GM21423 (cell line): ENCODE measurements at regions not wholly inside any gene's neighbourhood (a gene's known extent, or its start where the extent isn't known, plus 50 kb on each side); places are given as distances from the start of the nearest gene placed in this dataset.
A peak's percentile ranks its signal among the peaks of the same experiment; 100 is the strongest.

Experiments used
- ATAC-seq: cut with Tn5 transposase; IDR thresholded peaks from one replicate; pipeline ENCODE4 v1.9.1; 2021; ENCODE audit warnings: mild to moderate bottlenecking, moderate library complexity; ENCODE audit not compliant: unreplicated experiment

DNA sequence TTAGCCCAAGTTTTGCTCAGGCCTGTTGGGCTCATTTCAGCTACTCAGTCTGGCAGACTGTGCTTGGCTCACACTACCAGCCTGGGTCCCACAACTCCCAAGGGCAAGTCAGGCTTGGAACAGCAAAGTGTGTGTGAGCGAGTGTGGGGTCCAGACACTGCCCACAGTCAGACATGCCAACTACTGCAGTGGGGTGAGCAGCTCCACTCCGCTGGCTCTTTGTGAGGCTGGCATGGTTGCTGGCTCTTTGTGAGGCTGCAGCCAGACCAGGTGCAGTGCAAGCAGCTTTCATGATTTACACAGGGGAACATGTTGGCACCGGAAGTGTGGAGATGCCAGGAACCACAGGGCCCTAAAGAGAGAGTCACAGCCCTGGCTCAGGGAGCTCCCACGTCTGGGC lies 606.7 kb upstream of the FAM174A start:
- ATAC-seq = no peak

DNA sequence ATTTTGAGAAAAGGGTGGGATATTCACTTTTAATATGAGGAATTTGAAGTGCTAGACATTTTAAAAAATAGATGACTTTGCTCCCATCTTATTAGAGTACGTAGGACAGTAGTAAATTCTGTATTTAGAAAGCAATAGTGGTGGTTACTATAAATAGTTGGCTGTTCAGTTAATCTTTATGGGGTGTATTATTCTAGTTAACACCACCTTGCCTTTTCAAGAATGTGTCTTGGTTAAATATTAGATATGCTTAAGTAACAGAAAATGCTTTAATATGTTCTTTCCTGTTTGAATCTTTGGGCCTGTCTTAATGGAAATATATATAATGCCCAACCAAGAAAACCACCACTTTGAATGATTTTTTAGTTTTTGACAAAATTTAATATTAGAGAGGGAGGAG lies 608.7 kb upstream of the FAM174A start:
- peak; percentile 70 for ATAC-seq

DNA sequence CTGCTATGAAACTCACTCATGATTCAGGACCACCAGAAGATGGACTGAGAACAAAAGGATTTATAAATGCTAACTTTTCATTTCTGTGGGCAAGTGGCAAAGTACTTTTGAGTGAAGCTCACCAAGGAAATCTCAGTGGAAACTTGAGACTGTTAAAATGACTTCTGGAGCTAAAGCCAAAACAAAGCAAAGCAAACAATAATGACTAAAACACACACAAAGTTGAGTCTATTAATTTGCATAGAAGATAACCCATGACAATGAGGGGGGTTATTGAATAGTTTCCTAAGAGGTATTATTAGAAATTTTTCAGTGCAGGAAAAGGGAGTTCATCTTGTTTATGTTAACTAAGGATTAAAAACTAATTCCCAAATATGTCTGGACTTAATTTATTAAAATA lies 612.8 kb upstream of the FAM174A start:
- no peak for ATAC-seq

DNA sequence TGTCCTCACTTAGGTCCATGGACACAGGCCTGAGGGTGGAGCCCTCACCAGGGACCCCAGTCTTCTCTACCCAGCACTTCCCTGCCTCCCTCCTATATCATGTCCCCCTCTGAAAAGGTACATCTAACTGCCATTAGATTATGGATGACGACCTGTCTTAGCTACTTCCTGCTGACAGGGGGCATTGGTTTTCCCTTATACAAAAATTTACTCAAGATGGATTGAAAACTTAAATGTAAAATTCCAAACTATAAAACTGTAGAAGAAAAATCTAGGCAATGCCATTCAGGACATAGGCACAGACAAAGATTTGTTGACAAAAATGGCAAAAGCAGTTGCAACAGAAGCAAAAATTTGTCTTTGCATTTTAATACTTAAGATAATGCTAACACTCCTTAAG lies 623.2 kb upstream of the FAM174A start:
- no peak for ATAC-seq

DNA sequence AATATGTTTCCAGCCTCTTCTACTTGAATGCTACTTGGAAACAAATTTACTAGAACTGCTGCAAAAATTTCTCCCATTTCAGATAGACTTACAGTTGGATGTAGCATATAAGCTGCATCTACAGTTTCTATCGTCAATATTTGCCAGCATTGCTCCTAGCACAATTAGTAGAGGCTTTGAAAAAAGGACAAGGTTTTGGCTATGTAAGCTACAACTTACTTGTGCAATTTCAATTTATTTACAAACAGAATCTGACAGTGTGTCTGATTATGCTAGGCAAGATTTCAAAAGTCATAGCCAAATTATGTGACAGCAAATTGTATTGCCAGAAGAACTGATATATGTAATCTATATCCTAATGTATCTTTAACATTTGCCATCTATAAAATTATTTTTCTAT lies 628.4 kb upstream of the FAM174A start:
- no peak for ATAC-seq

DNA sequence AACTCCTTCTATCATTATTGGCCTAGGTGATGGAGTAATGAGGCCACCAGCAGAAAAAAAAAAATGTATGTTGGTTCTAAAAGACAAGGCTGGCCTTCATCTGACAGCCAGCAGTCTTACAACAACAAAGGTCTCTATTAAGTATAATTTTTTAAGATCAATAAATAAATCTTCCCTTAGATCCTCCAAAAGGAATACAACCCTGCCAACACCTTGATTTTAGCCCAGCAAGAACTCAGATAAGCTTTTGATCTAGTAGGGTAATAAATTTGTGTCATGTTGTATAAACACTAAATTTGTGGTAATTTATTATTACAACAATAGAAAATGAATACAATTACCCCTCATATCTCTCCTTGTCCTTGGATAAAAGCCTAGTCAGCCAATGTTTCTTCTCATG lies 633.2 kb upstream of the FAM174A start:
- ATAC-seq = no peak

DNA sequence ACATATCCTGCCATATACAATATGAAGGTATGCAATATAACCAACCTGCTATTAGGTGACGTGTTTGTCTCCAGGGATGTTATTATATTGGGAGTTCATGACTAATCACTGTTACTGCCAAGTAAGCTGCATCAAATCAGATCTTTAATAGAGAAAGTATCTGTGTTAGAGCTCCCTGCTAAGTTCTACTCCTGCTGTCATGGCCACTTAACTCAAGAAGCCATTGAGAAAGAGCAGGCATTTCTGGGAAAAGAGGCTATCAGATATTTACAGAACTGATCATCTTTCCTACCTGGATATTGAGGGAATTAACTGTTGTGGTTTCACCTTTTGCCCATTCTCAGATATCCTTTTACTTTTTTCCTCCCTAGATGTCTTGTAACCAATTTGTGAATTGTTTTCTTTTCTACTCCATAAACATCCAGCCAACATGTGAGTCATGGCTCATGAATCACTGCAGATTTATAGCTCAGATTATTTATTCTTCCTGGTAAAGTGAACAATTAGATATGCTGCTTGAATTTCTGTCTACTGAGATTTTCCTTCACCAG lies 634.8 kb upstream of the FAM174A start:
- ATAC-seq = no peak

DNA sequence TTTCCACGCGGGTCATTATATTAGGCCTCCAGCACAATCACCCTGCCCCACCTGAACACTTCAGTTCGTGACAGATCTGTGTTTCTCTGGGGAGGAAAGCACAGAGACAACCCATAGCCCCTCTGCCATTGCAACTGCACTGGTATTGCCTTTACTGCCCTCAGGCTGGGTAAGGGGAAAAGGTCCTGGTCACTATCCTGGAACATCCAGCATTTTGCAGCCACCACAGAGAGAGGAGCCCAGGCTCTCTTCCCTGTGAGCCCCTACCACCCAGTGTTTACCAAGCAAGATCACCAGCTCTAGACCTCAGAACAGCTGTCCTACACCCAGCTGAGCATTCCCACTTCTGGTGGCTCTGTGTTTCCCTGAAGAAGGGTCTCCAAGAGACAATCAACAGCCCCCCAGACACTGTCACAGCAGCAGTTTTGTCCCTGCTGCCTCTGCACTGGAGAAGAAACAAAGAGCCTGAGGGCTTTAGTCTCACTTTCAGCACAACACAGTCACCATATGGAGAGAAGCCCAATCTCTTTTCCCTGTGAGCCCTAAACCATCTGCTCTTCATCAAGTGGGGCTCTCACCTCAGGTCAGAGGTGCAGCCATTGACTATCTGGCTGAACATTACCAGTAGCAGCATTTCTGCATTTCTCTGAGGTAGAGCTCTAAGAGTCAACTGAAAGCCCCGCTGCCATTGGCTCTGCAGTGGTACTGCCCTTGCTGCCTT lies 655.2 kb upstream of the FAM174A start:
- no peak for ATAC-seq

DNA sequence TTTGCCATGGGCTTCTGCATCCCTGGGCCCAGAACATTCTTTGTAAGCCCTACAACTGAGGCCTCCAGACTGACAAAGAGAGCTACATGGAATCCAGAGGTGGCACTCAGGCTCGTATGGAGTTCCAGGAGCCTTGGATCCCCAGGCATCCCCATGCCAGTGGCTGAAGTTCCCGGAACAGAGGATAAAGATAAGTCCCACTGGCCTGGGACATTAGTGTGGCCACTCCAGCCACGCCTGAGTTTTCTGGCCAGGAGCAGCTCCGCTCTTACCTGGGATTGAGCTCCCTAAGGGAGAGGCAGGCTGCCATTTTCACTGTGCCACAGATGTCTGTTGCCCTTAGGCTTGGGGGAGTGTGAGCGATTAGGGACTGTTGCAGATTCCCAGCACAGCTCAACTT lies 656.3 kb upstream of the FAM174A start:
- ATAC-seq = no peak

DNA sequence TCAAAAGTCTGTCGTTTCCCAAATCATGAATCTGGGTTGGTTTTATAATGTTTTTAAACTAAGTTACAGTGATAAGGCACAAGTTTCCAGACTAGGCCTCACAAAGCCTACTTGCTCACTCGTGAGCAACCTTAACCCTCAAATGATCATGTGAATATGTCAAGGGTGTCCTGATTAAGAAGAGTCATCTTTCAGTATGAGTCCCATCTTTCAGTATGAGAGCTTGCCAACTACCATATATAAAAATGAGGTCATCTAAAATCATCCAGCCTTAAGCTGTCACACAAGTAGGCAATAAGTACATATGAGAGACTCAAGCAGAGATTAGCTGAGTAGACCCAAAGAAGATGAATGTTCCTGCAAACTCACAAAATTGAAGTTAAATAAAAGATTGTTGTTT lies 668.4 kb upstream of the FAM174A start:
- ATAC-seq = peak; percentile 63

DNA sequence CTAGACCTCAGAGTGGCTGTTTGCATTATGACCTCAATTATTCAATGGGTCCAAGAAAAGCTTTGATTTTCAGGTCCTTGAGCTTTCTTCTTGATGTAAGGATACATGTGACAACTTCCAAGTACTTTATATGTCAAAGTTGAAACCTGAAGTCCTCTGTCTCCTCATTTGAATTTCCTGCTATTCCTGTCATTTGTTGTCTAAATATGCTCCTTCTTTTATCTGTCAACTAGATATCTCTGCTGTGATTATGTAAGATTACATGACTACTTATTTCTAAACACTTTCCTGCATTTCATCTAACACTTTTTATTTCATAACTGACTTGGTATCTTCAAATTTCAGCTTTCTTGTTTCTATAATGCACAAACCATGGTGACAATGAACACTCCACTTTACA lies 670.0 kb upstream of the FAM174A start:
- ATAC-seq = no peak

DNA sequence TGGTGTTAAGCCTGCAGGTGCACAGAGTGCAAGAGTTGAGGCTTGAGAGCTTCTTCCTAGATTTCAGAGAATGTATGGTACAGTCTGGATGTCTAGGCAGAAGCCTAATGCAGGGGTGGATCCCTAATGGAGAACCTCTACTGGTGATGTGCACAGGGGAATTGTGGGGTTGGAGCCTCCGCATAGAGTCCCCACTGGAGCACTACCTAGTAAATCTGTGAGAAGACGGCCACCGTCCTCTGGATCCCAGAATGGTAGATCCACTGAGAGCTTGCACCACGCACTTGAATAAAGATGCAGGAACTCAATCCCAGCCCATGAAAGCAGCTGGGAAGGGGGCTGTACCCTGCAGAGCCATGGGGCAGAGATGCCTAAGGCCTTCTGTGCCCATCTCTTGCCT lies 699.4 kb upstream of the FAM174A start:
- ATAC-seq = no peak

DNA sequence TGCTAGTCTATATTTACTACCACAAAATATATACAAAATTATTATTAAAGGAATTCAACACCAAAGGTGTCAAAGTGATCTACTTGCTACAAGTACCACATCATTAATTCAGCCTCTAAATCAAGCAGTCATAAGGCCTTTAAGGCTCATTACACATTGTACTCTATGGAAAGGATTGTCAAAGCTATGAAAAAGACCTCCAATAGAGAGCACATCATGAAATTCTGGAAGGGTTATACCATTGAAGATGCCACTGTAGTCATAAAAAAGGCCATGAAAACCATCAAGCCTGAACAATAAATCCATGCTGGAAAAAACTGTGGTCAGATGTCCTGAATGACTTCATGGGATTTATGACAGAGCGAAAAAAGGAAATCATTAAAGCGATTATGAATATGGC lies 708.0 kb upstream of the FAM174A start:
- no peak for ATAC-seq

DNA sequence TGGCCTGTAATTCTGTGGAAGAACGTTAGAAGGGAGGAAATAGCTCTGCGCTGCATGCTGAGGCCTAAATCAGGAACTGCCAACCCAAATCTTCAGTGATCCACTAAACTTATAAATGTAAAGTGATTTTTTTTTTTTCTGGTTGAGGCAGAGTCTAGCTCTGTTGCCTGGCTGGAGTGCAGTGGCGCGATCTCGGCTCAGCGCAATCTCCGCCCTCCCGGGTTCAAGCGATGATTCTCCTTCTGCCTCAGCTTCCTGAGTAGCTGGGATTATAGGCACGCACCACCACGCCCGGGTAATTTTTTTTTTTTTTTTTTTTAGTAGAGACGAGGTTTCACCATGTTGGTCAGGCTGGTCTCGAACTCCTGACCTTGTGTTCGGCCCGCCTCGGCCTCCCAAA lies 717.4 kb upstream of the FAM174A start:
- no peak for ATAC-seq

DNA sequence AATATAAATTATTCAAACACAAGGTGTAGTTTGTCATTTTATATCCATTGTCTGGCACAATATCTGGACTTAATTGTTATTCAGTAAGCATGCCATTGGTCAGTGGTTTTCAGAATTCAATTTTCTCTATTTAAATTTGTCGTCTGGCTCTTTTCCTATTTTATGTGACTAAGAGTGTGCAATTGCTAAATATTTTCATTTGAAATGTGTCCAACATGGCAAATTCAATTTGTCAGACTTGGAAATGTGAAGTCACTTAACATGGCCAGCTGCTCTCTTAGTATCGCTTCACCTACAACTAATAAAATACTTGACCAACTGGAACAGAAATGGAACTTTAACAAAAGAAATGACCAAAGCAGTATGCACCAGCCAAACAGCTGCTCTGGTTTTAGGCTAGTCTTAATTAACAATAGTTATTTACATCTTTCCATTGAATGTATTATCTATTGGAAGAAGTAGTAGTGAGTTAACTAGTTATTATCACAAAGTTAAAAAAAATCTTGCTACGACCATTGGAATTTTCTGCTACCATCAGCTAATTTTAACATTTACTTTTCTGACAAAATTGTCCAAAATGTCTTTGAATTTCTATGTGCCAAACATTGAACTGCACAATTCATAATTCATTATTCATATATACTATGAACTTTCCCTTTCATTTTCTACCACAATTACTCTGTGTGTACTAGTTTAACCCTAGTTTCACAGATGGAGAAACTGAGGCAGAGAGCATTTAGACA lies 720.7 kb upstream of the FAM174A start:
- no peak for ATAC-seq

DNA sequence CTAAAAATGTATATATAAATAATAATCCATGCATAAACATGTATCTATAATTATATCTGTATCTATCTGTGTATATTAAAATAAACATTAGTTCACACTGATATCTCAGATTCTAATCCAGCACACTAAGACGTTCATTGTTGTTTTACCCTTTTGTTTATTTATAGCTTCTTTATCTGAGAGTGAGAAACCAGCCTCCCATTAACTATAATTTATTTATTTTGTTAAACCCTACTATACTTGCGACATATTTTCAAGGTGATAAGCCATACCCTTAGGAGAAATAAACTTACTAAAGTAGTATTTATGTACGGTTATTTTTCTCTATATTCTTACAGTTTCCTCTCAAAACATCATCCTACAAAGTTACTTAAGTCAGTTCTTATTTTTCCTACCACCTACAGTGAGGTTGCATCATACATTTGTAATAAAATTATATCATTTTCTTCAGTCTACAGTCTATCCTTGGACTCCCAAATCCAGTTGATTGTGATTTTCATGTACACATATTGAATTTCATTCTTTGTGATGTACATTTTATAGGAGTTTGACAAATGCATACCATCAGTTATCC lies 726.4 kb upstream of the FAM174A start:
- ATAC-seq = no peak

DNA sequence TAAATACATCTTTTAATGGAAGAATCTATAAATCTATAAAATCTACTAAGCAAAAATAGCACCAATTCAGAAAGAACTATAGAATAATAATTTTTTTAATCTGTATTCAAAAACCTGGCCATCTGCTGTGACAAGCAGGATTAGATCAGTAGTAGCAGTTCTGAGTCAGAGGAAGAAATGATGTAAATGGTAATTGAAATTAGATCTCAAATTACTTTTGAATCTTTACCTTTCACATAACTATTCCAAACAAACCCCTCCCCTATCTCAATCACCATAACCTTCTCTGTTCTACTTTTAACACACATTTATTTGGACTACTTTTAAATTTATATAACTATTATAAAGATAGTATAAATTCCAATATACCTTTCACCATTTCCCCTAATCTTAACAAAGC lies 727.8 kb upstream of the FAM174A start:
- ATAC-seq = no peak

DNA sequence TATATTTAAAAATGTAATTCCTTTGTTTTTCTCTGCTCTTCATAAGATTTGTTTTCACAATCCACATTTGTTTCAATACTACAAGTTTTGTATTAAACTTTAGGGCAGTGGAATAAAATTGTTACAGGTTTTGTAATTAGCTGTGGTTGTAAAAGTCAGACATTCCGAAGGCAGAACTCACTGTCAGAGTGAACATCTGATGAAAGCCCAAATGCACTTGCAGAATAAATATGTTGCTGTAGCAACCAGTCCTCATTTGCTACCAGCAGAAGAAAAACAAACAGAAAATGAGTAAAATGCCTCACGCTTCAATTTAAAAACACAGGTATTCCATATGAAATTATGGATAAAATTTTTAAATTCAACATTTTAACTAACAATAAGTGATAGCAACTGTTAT lies 740.1 kb upstream of the FAM174A start:
- ATAC-seq = no peak

DNA sequence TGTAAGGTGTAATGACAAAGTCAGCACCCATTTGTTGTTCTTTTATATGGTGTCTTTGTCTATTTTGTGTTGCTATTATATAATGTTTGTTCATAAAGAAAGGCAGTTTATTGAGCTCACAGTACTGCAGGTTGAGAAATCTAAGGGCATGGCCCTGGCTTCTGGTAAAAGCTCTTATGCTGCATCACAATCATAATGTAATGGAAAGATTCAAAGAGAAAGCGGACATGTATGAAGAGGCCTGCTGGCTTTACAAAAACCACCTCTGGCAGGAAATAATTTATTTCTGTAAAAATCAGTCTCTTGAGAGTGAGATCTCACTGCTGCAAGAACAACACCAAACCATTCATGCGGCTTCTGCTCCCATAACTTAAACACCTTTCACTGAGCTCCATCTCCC lies 746.7 kb upstream of the FAM174A start:
- ATAC-seq = no peak

DNA sequence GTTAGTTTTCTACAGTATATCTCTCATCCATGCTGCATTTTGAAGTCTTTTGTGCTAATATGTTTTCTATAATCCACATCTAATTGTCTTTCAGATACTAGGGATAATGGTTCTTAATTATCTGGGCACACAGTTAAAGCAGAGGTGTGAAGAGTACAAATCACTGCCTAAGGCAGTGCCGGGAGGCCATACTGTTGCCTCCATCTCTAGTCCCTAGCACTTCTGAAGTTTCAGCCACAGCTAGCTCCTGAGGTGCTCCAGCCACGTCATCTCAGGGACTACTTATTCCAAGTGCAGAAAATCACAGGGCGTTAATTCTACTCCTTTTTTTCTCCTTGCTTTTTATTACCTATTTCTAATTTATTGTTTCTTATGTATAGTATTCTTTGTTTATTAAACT lies 760.0 kb upstream of the FAM174A start:
- ATAC-seq = no peak

DNA sequence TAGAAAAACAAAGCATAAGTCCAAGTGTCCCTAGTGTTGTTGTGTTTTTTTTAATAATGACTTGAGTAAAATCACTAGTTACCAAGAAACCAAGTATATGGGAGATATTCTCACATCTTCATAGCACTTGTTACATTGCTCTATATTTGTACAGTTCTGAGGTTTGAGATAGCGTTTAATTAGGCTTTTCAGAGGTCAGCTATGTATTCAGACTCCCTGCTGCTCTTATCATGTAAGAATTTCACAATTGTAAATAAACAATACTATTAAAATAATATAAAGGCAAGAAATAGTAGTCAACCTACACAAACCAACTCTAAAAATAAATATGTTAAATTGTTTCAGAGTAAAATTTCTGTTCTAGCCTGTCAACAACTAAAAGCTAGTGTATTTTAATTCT lies 761.9 kb upstream of the FAM174A start:
- ATAC-seq = no peak

DNA sequence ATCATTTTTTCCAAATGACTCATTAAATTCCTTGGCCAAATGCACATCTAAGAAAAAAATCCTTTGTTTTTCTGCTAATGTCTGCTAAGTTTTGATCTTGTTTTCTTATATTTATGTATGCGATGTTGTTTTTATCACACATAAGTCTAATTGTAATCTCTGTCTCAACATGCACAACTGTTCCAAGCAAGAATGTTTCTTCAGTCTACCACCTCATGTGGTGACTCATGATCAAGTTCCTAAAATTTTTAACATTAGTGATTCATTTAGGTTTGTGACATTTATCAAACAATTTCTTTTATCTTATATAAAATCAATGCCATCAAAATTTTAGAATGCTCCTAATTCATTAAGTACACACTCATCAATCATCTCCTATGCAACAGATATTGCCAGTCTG lies 763.9 kb upstream of the FAM174A start:
- ATAC-seq = no peak
